SU-DHL-6 (cell line): ENCODE measurements at regions not wholly inside any gene's neighbourhood (a gene's known extent, or its start where the extent isn't known, plus 50 kb on each side); places are given as distances from the start of the nearest gene placed in this dataset.

ENCODE experiments used
- CTCF ChIP-seq: fragments of 200-600 bp; sonication (generic); IDR thresholded peaks from one replicate; pipeline ENCODE4 v1.5.1; 2017; ENCODE audit warnings: antibody characterized with exemption, mild to moderate bottlenecking, low read length, moderate library complexity; ENCODE audit not compliant: insufficient read depth, poor library complexity, severe bottlenecking
- EZH2phosphoT487 ChIP-seq: fragments of 200-600 bp; sonication (generic), shearing (Covaris generic); conservative IDR thresholded peaks from 2 replicates; pipeline ENCODE4 v1.6.1; 2018; ENCODE audit warnings: mild to moderate bottlenecking, antibody characterized with exemption, low read length, moderate library complexity, mixed read lengths

GRCh38 chr1:4960782-4961475 is 306.5 kb downstream of the AJAP1 start:
- TF ChIP-seq CTCF (no peak), EZH2phosphoT487 (no peak)
